ENCODE measurements at regions not wholly inside any gene's neighbourhood (a gene's known extent, or its start where the extent isn't known, plus 50 kb on each side); places are given as distances from the start of the nearest gene placed in this dataset.
A peak's percentile ranks its signal among the peaks of the same experiment; 100 is the strongest.

DNA sequence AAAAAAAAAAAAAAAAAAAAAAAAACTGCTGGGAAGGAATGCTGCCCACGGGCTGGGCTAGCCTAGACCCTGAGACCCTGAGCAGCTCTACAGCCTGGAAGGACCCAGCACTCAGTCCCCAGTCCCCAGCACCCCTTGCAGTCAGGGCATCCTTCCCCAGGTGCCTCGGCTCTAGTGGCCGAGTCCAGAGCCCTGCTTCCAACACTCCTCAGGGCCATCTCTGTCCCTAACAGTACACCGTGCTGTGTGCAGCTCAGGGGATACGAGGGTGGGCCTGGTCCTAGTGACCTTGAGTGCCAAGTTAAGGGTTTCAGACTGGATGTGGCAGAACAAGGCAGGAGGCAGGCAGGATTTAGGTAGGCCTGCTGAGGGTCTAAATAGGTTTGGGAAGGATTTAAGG is 50.2 kb upstream of the LRP8 start:
- no peak for DNase-seq (ENCODE audit: extremely low read depth in 1 of 11, low read depth in 9 of 11, low spot score in 4 of 11)

- DNase-seq (ENCODE audit: extremely low read depth in 1 of 11, low read depth in 9 of 11, low spot score in 4 of 11), result peak in 7 of 11 donors; percentile 29 to 62 (median 39)
These were observed 51.2 kb upstream of the LRP8 start for GRCh38 chr1:53378932-53379661.

GRCh38 chr1:53379662-53380002 is 51.8 kb upstream of the LRP8 start:
- DNase-seq (ENCODE audit: extremely low read depth in 1 of 11, low read depth in 9 of 11, low spot score in 4 of 11), result peak in 2 of 11 donors; percentile 33 to 48

GRCh38 chr1:53380296-53380695 is 52.4 kb upstream of the LRP8 start:
- no peak for DNase-seq (ENCODE audit: extremely low read depth in 1 of 11, low read depth in 9 of 11, low spot score in 4 of 11)

DNA sequence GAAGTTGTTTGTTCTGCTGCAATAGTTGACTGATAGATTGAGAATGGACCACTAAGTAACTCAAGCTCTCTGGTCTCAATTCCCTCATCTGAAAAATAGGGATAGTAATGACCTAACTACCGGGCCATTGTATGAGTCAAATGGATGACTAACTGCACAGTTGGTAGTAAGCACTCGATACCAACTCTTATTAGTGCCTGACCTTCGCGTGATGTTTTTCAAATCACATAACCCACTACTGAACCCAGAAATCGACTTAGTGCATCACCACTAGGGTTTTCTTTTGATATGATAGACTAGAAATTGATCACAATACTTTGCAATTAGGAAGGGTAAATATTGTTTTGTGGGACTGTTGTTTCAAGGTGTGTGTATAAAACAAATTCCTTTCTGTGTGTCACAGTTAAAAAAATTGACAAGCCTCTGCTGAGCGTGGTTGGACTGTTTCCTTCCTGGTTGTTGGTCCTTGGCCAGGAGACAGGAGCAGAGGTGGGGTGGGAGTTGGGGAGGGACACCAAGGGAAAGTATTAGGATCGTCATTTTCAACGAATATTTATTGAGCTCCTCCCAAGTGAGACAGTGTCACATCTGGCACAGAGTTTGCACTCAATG is 54.0 kb upstream of the LRP8 start:
- no peak for DNase-seq (ENCODE audit: extremely low read depth in 1 of 11, low read depth in 9 of 11, low spot score in 4 of 11)

- DNase-seq (ENCODE audit: extremely low read depth in 1 of 11, low read depth in 9 of 11, low spot score in 4 of 11), result no peak
These were observed 55.4 kb upstream of the LRP8 start for GRCh38 chr1:53383136-53383870.

DNA sequence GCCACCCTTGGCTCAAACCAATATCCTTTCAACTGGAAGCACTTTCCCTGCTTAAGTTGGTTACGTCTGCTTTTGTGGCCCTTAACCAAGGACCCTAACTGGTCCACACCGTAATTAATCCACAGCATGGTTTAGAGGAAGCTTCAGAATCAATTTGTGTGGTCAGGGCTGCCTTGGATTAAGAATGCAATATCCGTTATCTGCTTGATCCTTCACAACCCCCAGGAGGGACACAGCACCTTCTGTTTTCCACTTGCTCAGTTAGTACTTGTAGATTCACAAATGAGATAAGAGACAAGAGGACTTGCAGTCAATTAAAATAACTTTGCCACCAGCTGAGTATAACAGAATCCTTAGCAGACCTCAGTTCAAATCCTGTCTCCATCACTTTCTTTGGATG is 56.9 kb upstream of the LRP8 start:
- DNase-seq (ENCODE audit: extremely low read depth in 1 of 11, low read depth in 9 of 11, low spot score in 4 of 11), result no peak

DNA sequence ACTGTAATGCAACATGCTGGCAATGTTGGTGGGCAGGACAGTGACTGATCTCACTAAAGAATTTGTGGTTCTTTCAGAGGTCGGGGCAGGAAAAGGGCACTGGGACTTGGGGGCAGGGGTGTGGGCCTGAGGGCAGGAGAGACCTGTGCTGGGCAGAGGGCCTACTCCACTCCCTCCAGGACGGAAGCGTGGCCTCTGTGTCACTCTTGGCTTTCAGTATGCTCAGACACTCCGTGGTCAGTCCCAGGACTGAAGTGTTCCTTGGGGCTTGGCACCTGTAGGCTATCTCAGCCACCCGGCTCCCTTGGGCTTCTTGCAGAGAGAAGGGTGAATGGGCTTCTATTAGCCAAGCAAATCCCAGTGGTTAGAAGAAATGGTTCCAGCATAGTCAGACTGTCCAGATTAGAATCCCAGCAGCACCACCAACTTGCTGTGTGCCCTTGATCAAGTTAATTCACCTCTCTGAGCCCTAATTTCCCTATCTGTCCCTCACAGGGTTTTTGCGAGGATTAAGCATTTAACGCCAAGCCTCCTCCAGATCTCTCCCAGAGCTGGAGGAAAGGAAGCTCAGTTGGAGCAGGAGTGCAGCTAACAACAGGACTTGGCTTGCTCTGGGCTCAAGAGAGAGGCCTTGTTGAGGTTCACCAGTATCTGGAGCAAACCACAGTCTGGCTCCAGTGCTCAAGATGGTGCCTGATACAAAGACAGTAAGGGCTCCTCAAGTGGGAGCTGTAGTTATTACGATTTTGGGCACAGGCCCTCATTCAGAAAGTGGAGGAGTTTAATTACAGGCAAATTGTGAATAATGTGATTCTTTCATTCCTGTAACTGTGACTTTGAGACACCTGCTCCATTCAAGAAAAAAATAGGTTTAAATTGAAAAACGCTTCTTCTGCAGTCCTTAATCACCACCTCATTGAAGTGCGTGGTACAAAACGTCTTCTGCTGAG is 57.7 kb upstream of the LRP8 start:
- DNase-seq (ENCODE audit: extremely low read depth in 1 of 11, low read depth in 9 of 11, low spot score in 4 of 11), result no peak

DNA sequence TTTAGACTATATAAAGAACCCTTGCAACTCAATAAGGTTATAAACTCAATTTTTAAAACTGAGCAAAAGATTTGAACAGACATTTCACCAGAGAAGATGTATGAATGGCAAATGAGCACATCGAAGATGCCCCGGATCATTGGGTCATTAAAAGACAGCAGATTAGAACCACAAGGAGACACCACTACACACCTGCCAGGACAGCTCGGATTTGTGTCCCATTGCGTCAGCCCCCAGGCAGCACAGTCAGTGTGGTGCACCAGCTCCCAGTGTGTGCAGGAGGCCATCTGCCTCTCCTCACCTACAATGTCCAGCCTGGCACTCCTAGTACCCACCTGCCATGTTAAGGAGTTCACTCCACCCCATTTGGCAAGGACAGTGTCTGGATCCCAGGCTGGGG is 61.1 kb upstream of the LRP8 start:
- DNase-seq (ENCODE audit: extremely low read depth in 1 of 11, low read depth in 9 of 11, low spot score in 4 of 11), result no peak

DNA sequence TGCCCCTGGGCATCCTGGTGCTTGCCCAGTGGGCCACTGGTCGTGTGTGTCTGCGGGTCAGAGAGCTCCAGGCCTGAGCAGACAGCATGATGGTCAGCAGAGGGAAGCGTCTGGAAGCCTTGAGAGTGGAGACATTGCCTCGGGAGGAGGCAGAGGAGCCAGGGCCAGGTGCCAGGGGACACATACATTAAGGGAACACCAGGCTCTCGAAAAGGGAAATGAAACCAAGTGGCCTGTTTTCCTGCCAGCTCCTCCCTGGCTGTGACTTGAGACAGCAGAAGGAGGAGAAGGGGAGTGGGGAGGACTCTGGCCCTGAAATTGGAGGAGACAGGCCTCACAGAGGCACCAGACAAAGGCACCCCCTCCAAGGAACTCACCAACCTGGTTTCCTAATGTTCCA is 62.4 kb upstream of the LRP8 start:
- no peak for DNase-seq (ENCODE audit: extremely low read depth in 1 of 11, low read depth in 9 of 11, low spot score in 4 of 11)

DNA sequence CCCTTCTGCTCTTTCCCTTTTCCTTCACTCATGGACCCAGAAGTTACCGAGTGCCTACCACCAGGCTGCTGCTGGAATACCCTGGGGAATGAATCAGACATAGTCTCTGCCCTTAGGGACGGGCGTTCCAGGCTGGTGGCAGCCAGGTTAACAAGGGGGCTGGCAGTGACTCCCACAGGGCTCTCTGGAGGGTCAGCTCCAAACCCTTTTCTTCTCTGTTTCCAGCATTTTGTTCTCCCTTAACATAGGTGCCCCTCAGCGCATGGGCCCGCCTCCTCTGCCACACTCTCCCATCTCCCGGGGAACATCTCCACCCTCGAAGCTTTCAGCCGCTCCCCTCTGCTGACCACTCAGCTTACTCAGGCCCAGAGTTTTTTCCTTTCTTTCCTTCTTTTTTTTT is 62.9 kb upstream of the LRP8 start:
- DNase-seq (ENCODE audit: extremely low read depth in 1 of 11, low read depth in 9 of 11, low spot score in 4 of 11), result no peak

GRCh38 chr1:53391296-53391695 is 63.4 kb upstream of the LRP8 start:
- no peak for DNase-seq (ENCODE audit: extremely low read depth in 1 of 11, low read depth in 9 of 11, low spot score in 4 of 11)

DNA sequence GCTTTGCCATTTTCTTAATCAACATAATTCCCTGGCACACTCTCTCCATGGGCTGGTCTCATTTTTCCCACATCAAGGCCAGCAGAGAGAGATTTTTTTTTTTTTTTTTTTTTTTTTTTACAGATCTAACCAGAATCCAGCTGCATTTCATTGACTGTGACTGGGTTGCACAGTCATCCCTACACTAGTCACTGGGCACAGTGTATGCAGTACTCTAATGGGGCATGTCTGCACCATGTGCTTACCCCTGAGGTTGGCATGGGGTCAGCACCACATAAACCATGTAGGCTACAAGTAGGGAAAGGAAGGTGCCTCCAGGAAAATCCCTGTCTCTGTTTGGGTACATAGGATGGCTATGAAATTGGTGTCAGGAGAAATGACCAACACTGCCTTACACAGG is 64.1 kb upstream of the LRP8 start:
- no peak for DNase-seq (ENCODE audit: extremely low read depth in 1 of 11, low read depth in 9 of 11, low spot score in 4 of 11)

DNA sequence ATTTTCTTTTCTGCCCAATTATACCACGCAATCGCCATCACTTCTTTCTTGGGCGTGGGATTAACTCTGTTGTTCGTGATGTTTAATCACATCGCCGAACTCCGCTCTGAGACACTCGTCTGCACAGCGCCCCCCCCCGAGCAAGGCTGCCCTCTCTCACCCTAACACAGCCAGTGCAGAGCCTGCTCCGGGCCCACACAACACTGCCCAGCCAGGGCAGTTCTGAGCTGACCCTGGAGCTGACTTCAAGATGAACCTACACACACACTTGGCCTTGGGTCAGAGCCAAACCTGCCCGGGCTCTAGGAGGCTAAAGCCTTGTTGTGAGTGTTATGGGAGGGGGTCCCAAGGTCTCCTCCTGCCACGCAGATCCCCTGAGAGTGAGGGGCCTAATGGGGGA is 64.6 kb upstream of the LRP8 start:
- DNase-seq (ENCODE audit: extremely low read depth in 1 of 11, low read depth in 9 of 11, low spot score in 4 of 11), result no peak

GRCh38 chr1:53393325-53393792 is 65.5 kb upstream of the LRP8 start:
- peak; percentile 35 to 82 (median 63) for DNase-seq (ENCODE audit: extremely low read depth in 1 of 11, low read depth in 9 of 11, low spot score in 4 of 11)

GRCh38 chr1:53394306-53394705 is 64.9 kb upstream of the DMRTB1 start:
- no peak for DNase-seq (ENCODE audit: extremely low read depth in 1 of 11, low read depth in 9 of 11, low spot score in 4 of 11)

DNA sequence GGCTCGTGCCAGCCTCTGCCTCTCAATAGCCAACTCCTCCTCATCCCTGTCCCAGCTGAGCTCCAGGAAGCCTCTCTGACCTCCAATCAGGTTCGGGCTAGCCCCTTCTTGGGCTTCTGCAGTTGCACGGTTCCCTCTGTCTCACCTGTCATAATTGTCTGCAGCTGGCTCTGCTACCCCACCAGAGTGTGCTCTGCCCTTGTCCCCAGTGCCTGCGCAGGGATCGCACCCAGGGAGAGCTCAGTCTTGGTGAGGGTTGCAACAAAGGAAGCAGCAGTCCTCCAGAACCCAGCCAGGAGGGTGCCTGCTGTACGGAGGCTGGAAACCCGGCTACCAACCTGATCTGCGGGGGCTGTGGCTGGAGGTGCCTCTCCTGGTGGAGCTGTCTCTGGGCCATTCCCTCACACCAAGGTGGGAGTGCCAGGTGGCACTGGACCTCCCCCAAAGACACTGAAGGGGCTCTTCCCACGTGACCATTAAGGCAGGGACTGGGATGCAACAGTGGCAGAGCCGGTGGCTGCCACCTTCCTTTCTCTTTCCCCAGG is 63.5 kb upstream of the DMRTB1 start:
- no peak for DNase-seq (ENCODE audit: extremely low read depth in 1 of 11, low read depth in 9 of 11, low spot score in 4 of 11)

GRCh38 chr1:53396573-53397268 is 62.5 kb upstream of the DMRTB1 start:
- no peak for DNase-seq (ENCODE audit: extremely low read depth in 1 of 11, low read depth in 9 of 11, low spot score in 4 of 11)

Measured in renal cortex interstitium (tissue), 11 donors.